IPS-18a (cell line): ENCODE measurements at regions not wholly inside any gene's neighbourhood (a gene's known extent, or its start where the extent isn't known, plus 50 kb on each side); places are given as distances from the start of the nearest gene placed in this dataset.

Experiments used
- H3K27ac ChIP-seq: one replicate; pipeline ENCODE4 v1.5.1; 2013; ENCODE audit warnings: low read length
- H3K27me3 ChIP-seq: one replicate; pipeline ENCODE4 v1.6.1; 2013; ENCODE audit warnings: mild to moderate bottlenecking, low read length; ENCODE audit not compliant: control insufficient read depth, insufficient read depth
- H3K36me3 ChIP-seq: one replicate; pipeline ENCODE4 v1.6.1; 2013; ENCODE audit warnings: low read depth, low read length; ENCODE audit not compliant: control insufficient read depth
- H3K4me1 ChIP-seq: one replicate; pipeline ENCODE4 v1.6.1; 2013; ENCODE audit warnings: low read depth, low read length; ENCODE audit not compliant: control insufficient read depth
- H3K4me3 ChIP-seq: one replicate; pipeline ENCODE4 v1.5.1; 2013; ENCODE audit warnings: low read length
- H3K9ac ChIP-seq: one replicate; pipeline ENCODE4 v1.6.1; 2013; ENCODE audit warnings: mild to moderate bottlenecking, low read length, moderate library complexity
- H3K9me3 ChIP-seq: one replicate; pipeline ENCODE4 v1.6.1; 2013; ENCODE audit warnings: low read depth, low read length; ENCODE audit not compliant: control insufficient read depth

DNA sequence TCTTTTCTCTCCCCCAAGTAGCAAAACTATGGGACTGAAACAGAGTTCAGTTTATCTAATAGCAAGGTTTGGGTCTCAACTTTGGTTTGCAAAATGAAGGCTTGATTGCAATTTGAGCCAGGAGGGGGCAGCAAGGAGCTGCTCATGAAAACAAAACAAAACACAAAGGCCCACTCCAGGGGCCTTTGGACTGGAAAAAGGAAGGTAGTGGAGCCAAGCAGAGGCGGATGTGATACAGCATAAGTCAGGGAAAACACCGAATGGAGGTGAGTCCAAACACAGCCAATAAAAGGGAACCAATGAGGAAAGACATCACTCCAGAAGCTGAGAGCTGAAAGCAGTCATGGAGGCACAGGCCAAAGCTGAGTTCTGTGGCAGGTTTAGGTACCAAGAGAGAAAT is 799.7 kb upstream of the ACVR2A start:
- no peaks in the 10 kb centered on the region for H3K9me3 ChIP-seq
- H3K36me3 ChIP-seq: no peaks in the 10 kb centered on the region
- no peak overlapping the region for H3K27ac ChIP-seq
- no peak overlapping the region for H3K9ac ChIP-seq
- H3K4me3 ChIP-seq: no peak overlapping the region
- peaks cover 18% of the 10 kb centered on the region for H3K4me1 ChIP-seq
- H3K27me3 ChIP-seq: no peaks in the 10 kb centered on the region

DNA sequence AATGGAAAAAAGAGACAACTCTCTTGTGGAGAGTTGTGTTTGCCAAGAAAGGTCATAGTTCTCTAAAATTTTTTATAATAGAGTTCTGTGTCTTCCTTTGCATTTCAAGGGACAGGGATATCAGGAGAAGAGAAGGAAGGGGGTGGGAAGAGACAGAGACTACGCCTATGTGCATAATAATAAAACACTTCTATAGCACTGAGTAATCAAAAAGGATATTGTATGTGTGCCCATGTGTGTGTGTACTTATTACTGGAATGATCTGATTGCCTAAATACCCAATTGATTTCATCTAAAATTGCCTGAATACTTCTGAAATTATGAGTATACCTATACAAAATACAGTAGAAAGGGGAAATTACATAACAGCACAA is 803.7 kb upstream of the ACVR2A start:
- no peak overlapping the region for H3K27ac ChIP-seq
- no peak overlapping the region for H3K9ac ChIP-seq
- H3K4me3 ChIP-seq: no peak overlapping the region
- H3K36me3 ChIP-seq: no peaks in the 10 kb centered on the region
- no peaks in the 10 kb centered on the region for H3K9me3 ChIP-seq
- no peaks in the 10 kb centered on the region for H3K27me3 ChIP-seq
- peaks cover 6% of the 10 kb centered on the region for H3K4me1 ChIP-seq

- no peaks in the 10 kb centered on the region for H3K36me3 ChIP-seq
- no peak overlapping the region for H3K9ac ChIP-seq
- peaks cover 5% of the 10 kb centered on the region for H3K4me1 ChIP-seq
- H3K27ac ChIP-seq: no peak overlapping the region
- H3K4me3 ChIP-seq: no peak overlapping the region
- no peaks in the 10 kb centered on the region for H3K9me3 ChIP-seq
- no peaks in the 10 kb centered on the region for H3K27me3 ChIP-seq
Measured at GRCh38 chr2:147040298-147041120, 804.3 kb upstream of the ACVR2A start.

GRCh38 chr2:147037048-147037447 is 807.8 kb upstream of the ACVR2A start:
- no peaks in the 10 kb centered on the region for H3K36me3 ChIP-seq
- H3K4me1 ChIP-seq: no peaks in the 10 kb centered on the region

DNA sequence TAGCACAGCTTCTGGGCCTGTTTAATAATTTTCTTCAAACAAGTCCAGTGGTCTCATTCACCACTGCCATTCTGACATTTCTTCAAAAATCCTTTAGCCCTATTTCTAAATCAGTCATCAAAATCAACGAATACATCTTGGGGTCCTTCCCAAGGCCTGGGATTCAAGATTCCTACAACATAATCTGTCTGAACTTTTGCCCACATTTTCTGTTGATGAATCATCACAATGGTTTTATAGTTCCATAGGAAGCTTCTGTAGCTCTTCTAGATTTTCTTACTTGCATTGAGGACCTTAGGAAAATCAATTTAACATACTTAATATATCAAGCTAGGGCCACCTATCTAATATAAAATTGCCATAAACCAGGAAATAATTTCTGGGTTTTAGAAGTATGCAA is 811.8 kb upstream of the ACVR2A start:
- Histone ChIP-seq H3K9me3 (no peaks in the 10 kb centered on the region), H3K27me3 (no peaks in the 10 kb centered on the region), H3K9ac (no peak overlapping the region), H3K4me3 (no peak overlapping the region), H3K4me1 (peaks cover 10% of the 10 kb centered on the region), H3K27ac (no peak overlapping the region), H3K36me3 (no peaks in the 10 kb centered on the region)

More at GRCh38 chr2:147037048-147037447, 807.8 kb upstream of the ACVR2A start:
- Histone ChIP-seq H3K9me3 (no peaks in the 10 kb centered on the region), H3K9ac (no peak overlapping the region), H3K27ac (no peak overlapping the region), H3K27me3 (no peaks in the 10 kb centered on the region), H3K4me3 (no peak overlapping the region)

DNA sequence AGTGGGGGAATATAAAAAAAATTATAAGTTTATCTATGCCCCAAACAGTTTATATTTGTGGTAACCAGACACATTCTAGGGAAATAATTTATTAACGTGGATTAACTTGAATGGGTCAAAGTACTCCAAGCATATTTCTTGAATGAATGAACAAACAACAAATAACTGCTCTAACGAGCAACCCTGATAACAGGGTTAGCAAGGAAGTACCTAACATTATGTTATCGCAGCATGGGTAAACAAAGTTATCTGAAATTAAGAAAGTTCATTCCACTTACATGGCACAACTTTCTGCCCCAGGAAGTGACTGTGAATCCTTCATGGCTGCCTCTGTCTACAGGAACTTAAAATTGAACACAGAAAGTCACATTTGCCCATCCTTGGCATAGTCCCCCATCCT is 812.9 kb upstream of the ACVR2A start:
- Histone ChIP-seq H3K27ac (no peak overlapping the region), H3K27me3 (no peaks in the 10 kb centered on the region), H3K4me3 (no peak overlapping the region), H3K9me3 (no peaks in the 10 kb centered on the region), H3K9ac (no peak overlapping the region), H3K4me1 (peaks cover 10% of the 10 kb centered on the region), H3K36me3 (no peaks in the 10 kb centered on the region)

GRCh38 chr2:147030966-147031720 is 813.7 kb upstream of the ACVR2A start:
- Histone ChIP-seq H3K4me1 (peaks cover 10% of the 10 kb centered on the region), H3K9ac (no peak overlapping the region), H3K9me3 (no peaks in the 10 kb centered on the region), H3K27me3 (no peaks in the 10 kb centered on the region), H3K36me3 (no peaks in the 10 kb centered on the region), H3K27ac (no peak overlapping the region), H3K4me3 (no peak overlapping the region)

- peaks cover 10% of the 10 kb centered on the region for H3K4me1 ChIP-seq
Measured at GRCh38 chr2:147027436-147027835, 817.4 kb upstream of the ACVR2A start.

DNA sequence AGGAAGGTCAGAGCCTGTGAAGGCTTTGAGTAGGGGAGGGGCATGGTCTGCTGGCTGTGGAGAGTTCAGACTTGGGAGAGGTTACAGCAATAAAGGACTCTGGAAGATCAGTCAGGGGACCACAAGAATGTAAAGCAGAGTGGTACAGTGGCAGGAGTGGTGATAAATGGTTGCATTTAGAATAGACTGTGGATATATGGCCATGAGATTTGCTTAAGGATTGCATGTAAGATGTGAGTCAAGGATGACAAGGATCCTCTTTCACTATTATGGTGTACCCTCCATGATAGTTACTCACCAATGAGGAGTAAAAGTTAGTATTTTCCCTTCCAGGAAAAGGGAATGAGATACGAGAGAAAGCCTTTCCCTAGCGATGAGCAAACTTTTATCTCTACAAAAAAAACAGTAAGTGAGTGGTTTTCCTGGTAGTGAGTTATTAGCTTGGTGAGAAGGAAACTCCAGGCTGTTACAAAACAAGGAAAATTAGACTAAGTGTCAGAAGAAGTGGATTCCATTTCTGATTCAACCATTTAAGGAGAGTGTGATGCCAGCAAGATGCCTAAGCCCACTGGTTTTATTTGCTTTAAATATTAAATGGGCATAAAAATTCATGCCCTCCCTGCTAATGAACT is 818.0 kb upstream of the ACVR2A start:
- no peaks in the 10 kb centered on the region for H3K36me3 ChIP-seq
- H3K9ac ChIP-seq: no peak overlapping the region
- peaks cover 2% of the 10 kb centered on the region for H3K9me3 ChIP-seq
- H3K27me3 ChIP-seq: no peaks in the 10 kb centered on the region
- peaks cover 10% of the 10 kb centered on the region for H3K4me1 ChIP-seq
- H3K27ac ChIP-seq: no peak overlapping the region
- H3K4me3 ChIP-seq: no peak overlapping the region

More at GRCh38 chr2:147027436-147027835, 817.4 kb upstream of the ACVR2A start:
- Histone ChIP-seq H3K4me3 (no peak overlapping the region), H3K27ac (no peak overlapping the region), H3K9me3 (no peaks in the 10 kb centered on the region), H3K27me3 (no peaks in the 10 kb centered on the region), H3K9ac (no peak overlapping the region), H3K36me3 (no peaks in the 10 kb centered on the region)

- H3K9ac ChIP-seq: no peak overlapping the region
- H3K27ac ChIP-seq: no peak overlapping the region
- H3K9me3 ChIP-seq: peaks cover 2% of the 10 kb centered on the region
- no peaks in the 10 kb centered on the region for H3K36me3 ChIP-seq
- no peaks in the 10 kb centered on the region for H3K27me3 ChIP-seq
- peaks cover 3% of the 10 kb centered on the region for H3K4me1 ChIP-seq
- H3K4me3 ChIP-seq: no peak overlapping the region
Measured at GRCh38 chr2:147025646-147026585, 818.9 kb upstream of the ACVR2A start.

DNA sequence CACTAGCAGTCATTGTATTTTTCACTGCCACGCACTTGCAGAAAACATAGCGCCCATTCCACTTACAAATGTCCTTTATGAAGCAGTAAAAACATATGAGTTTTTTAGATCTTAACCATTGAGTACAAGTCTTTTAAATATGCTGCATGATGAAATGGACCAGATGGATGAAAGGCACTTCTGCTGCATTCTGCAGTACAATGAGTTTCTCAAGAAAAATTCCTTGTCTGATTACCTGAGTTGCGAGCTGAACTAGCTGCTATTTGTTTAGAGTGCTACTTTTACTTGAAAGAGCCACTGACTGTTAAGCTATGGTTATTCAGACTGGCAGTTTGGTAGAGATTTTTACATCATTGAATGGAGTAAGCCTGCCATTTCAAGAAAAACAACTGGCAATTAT is 825.5 kb upstream of the ACVR2A start:
- no peak overlapping the region for H3K27ac ChIP-seq
- H3K4me3 ChIP-seq: no peak overlapping the region
- no peaks in the 10 kb centered on the region for H3K27me3 ChIP-seq

More for the DNA sequence above, 825.5 kb upstream of the ACVR2A start:
- Histone ChIP-seq H3K4me1 (peaks cover 8% of the 10 kb centered on the region), H3K9me3 (peaks cover 2% of the 10 kb centered on the region), H3K36me3 (no peaks in the 10 kb centered on the region), H3K9ac (no peak overlapping the region)
